Endothelial cell (in vitro differentiated cells): ENCODE measurements at regions not wholly inside any gene's neighbourhood (a gene's known extent, or its start where the extent isn't known, plus 50 kb on each side); places are given as distances from the start of the nearest gene placed in this dataset.
A peak's percentile ranks its signal among the peaks of the same experiment; 100 is the strongest.

Experiments used
- DNase-seq: peaks from one replicate; pipeline ENCODE4 v3.0.0; 2021; ENCODE audit warnings: low spot score
- H3K27ac Mint-ChIP-seq: one replicate; pipeline ENCODE4 v1.8.0; 2021; ENCODE audit warnings: mixed read lengths, inconsistent platforms; ENCODE audit not compliant: unreplicated experiment
- H3K27me3 Mint-ChIP-seq: one replicate; pipeline ENCODE4 v1.8.0; 2021; ENCODE audit warnings: mild to moderate bottlenecking, moderate library complexity, mixed read lengths, inconsistent platforms; ENCODE audit not compliant: unreplicated experiment
- H3K36me3 Mint-ChIP-seq: one replicate; pipeline ENCODE4 v1.8.0; 2021; ENCODE audit warnings: mild to moderate bottlenecking, low read depth, mixed read lengths, inconsistent platforms; ENCODE audit not compliant: unreplicated experiment
- H3K4me1 Mint-ChIP-seq: one replicate; pipeline ENCODE4 v1.8.0; 2021; ENCODE audit warnings: mild to moderate bottlenecking, mixed read lengths, inconsistent platforms; ENCODE audit not compliant: unreplicated experiment
- H3K4me3 Mint-ChIP-seq: one replicate; pipeline ENCODE4 v1.8.0; 2021; ENCODE audit warnings: mild to moderate bottlenecking, mixed read lengths, inconsistent platforms; ENCODE audit not compliant: unreplicated experiment
- H3K9me3 Mint-ChIP-seq: one replicate; pipeline ENCODE4 v1.8.0; 2021; ENCODE audit warnings: mixed read lengths, inconsistent platforms; ENCODE audit not compliant: unreplicated experiment
- TF ChIP-seq, protein P1 (sequence below): fragments of 200-600 bp; sonication (generic); IDR thresholded peaks from one replicate; pipeline ENCODE4 v1.5.0; 2021; ENCODE audit warnings: antibody characterized with exemption; ENCODE audit not compliant: unreplicated experiment

DNA sequence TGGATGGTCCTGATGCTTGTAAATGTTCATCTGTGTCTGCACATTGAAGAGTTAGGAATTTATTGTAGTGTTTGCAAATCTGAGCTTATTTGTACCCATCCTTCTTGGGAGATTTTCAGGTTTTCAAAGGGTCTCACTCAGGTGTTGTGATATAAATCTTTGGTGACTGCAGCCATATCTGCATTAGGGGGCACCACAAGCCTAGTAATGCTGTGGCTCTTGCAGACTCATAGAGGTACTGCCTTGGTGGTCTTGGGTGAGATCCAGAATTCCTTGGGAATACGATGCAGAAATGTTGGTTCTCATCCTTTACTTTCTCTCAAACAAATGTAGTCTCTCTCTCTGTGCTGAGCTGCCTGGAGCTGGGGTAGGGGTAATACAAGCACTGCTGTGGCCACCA lies 405.9 kb downstream of the TTLL7 start:
- DNase-seq: no peak
- no peaks in the 10 kb centered on the region for H3K36me3 Mint-ChIP-seq
- TF ChIP-seq, protein P1, sequence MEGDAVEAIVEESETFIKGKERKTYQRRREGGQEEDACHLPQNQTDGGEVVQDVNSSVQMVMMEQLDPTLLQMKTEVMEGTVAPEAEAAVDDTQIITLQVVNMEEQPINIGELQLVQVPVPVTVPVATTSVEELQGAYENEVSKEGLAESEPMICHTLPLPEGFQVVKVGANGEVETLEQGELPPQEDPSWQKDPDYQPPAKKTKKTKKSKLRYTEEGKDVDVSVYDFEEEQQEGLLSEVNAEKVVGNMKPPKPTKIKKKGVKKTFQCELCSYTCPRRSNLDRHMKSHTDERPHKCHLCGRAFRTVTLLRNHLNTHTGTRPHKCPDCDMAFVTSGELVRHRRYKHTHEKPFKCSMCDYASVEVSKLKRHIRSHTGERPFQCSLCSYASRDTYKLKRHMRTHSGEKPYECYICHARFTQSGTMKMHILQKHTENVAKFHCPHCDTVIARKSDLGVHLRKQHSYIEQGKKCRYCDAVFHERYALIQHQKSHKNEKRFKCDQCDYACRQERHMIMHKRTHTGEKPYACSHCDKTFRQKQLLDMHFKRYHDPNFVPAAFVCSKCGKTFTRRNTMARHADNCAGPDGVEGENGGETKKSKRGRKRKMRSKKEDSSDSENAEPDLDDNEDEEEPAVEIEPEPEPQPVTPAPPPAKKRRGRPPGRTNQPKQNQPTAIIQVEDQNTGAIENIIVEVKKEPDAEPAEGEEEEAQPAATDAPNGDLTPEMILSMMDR: no peak
- peak overlapping the region; percentile 19 for H3K27ac Mint-ChIP-seq
- no peaks in the 10 kb centered on the region for H3K27me3 Mint-ChIP-seq
- peaks cover 18% of the 10 kb centered on the region for H3K4me1 Mint-ChIP-seq
- H3K4me3 Mint-ChIP-seq: no peak overlapping the region
- no peaks in the 10 kb centered on the region for H3K9me3 Mint-ChIP-seq

DNA sequence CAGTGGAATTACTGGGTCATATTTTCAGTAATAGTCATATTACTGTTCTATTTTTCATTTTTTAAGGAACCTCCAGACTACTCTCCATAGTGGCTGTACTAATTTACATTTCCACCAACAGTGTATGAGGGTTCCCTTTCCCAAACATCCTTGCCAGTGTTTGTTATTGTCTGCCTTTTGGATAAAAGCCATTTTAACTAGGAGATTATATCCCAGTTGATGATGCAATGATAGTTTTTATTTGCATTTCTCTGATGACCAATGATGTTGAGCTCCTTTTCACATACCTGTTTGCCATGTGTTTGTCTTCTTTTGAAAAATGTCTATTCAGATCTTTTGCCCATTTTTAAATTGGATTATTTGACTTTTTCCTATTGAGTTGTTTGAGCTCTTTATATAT lies 410.8 kb downstream of the TTLL7 start:
- DNase-seq: no peak
- Mint-ChIP-seq H3K27ac (no peak overlapping the region), H3K4me3 (no peak overlapping the region), H3K27me3 (no peaks in the 10 kb centered on the region), H3K4me1 (peaks cover 18% of the 10 kb centered on the region), H3K36me3 (no peaks in the 10 kb centered on the region), H3K9me3 (no peaks in the 10 kb centered on the region)
- TF ChIP-seq, protein P1: no peak

DNA sequence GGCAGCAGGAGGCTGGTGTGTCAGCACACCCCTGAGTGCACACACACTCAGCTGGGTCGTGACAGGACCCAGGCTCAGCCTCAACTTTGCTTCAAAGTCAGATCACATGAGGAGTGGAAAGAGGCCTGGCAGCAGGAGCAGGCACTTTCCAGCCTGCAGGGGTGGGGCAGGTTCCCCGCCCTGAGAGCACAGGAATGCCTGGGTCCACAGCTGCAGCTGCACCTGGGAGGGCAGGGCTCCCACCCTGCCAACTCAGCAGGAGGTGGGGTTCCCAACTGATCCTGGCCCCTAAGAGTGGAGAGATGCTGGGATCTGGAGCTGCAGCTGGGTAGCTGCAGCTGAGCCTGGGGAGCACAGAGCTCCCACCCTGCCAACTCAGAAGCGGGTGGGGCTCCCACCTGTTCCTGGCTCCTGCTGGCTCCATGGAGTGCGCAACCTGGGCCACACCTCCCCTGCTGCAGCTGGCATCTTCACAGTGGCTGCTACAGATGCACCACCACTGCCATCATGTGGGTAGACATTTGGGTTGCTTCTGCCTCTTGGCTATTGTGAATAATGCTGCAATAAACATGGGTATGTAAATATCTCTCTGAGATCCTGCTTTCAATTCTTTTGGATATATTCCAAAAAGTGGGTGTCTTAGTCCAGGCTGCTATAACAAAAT lies 415.4 kb downstream of the TTLL7 start:
- Mint-ChIP-seq H3K27ac (no peak overlapping the region), H3K4me3 (no peak overlapping the region), H3K9me3 (no peaks in the 10 kb centered on the region), H3K4me1 (no peaks in the 10 kb centered on the region), H3K36me3 (no peaks in the 10 kb centered on the region), H3K27me3 (no peaks in the 10 kb centered on the region)
- TF ChIP-seq, protein P1: no peak
- DNase-seq: no peak

DNA sequence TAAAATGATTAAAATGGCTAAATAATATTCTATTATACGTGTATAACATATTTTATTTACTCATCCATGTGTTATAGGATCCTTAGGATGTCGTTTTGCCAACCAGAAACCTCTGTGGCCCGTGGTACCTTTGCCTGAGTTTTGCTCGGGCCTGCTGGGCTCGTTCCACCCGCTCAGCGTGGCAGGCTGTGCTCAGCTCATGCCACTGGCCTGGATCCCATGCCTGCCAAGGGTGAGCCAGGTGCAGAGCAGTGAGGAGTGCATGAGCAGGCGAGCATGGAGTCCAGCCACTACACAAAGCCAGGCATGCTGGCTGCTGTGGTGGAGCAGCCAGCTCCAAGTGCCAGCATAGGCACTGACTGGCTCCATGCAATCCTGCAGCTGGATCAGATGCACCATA lies 417.2 kb downstream of the TTLL7 start:
- no peak for DNase-seq
- H3K27ac Mint-ChIP-seq: no peak overlapping the region
- H3K4me3 Mint-ChIP-seq: no peak overlapping the region
- TF ChIP-seq, protein P1: no peak
- no peaks in the 10 kb centered on the region for H3K36me3 Mint-ChIP-seq
- H3K27me3 Mint-ChIP-seq: no peaks in the 10 kb centered on the region
- H3K9me3 Mint-ChIP-seq: no peaks in the 10 kb centered on the region
- no peaks in the 10 kb centered on the region for H3K4me1 Mint-ChIP-seq

DNA sequence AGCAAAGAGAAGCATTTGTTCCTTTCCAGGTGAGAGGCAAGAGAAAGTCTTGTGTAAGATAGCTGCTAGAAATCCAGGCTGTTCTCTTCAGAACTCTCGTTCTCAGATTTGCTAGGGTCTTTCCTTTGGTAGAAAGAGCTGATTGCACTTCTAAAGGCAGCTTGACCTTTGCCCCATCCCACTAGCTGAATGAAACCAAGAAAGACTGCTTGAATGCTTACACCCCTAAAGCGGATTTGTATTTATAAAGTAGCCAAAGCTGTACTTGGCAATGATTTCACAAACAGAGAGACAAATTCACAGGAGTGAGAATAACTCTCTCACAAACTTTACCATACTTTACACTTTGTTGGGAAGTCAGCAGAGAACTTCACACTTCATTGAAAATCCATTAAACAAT lies 424.1 kb downstream of the TTLL7 start:
- Mint-ChIP-seq H3K4me1 (no peaks in the 10 kb centered on the region), H3K9me3 (no peaks in the 10 kb centered on the region), H3K27me3 (no peaks in the 10 kb centered on the region), H3K36me3 (no peaks in the 10 kb centered on the region), H3K27ac (no peak overlapping the region), H3K4me3 (no peak overlapping the region)
- no peak for DNase-seq
- TF ChIP-seq, protein P1: no peak
